Midbrain (tissue), 1 donor: ENCODE measurements at regions not wholly inside any gene's neighbourhood (a gene's known extent, or its start where the extent isn't known, plus 50 kb on each side); places are given as distances from the start of the nearest gene placed in this dataset.

Experiments used
- DNase-seq: peaks from one replicate; lab custom pipeline; 2025; lab: John Stamatoyannopoulos, UW

- no peak for DNase-seq
These were observed 455.3 kb upstream of the NAALADL2 start for GRCh38 chr3:174403831-174404230.

- DNase-seq, result no peak
These were observed 450.8 kb upstream of the NAALADL2 start for GRCh38 chr3:174408310-174408709.

- no peak for DNase-seq
These were observed 449.9 kb upstream of the NAALADL2 start for GRCh38 chr3:174409086-174409743.

- DNase-seq, result no peak
These were observed 445.8 kb upstream of the NAALADL2 start for GRCh38 chr3:174413062-174413912.

GRCh38 chr3:174414902-174415301 lies 444.2 kb upstream of the NAALADL2 start:
- no peak for DNase-seq

GRCh38 chr3:174417573-174417972 lies 441.6 kb upstream of the NAALADL2 start:
- DNase-seq, result no peak

GRCh38 chr3:174419216-174419615 lies 439.9 kb upstream of the NAALADL2 start:
- no peak for DNase-seq

GRCh38 chr3:174423936-174424335 lies 435.2 kb upstream of the NAALADL2 start:
- no peak for DNase-seq

- no peak for DNase-seq
These were observed 434.5 kb upstream of the NAALADL2 start for GRCh38 chr3:174424656-174425055.

GRCh38 chr3:174425422-174425821 lies 433.7 kb upstream of the NAALADL2 start:
- DNase-seq, result no peak

- DNase-seq, result no peak
These were observed 428.1 kb upstream of the NAALADL2 start for GRCh38 chr3:174430986-174431385.

- DNase-seq, result no peak
These were observed 427.4 kb upstream of the NAALADL2 start for GRCh38 chr3:174431717-174432116.

- DNase-seq, result no peak
These were observed 422.8 kb upstream of the NAALADL2 start for GRCh38 chr3:174436367-174436766.

- no peak for DNase-seq
These were observed 420.5 kb upstream of the NAALADL2 start for GRCh38 chr3:174438501-174439145.

- no peak for DNase-seq
These were observed 419.5 kb upstream of the NAALADL2 start for GRCh38 chr3:174439331-174440252.

GRCh38 chr3:174440253-174440701 lies 418.9 kb upstream of the NAALADL2 start:
- no peak for DNase-seq

GRCh38 chr3:174440741-174441587 lies 418.2 kb upstream of the NAALADL2 start:
- peak; percentile 87 for DNase-seq

GRCh38 chr3:174441588-174442301 lies 417.4 kb upstream of the NAALADL2 start:
- DNase-seq, result no peak

GRCh38 chr3:174442302-174442682 lies 416.8 kb upstream of the NAALADL2 start:
- DNase-seq, result no peak

GRCh38 chr3:174444391-174444790 lies 414.7 kb upstream of the NAALADL2 start:
- no peak for DNase-seq
